ENCODE measurements at regions not wholly inside any gene's neighbourhood (a gene's known extent, or its start where the extent isn't known, plus 50 kb on each side); places are given as distances from the start of the nearest gene placed in this dataset.

GRCh38 chr16:89039756-89040155 is 53.9 kb upstream of the ACSF3 start:
- Mint-ChIP-seq H3K4me3 (no peak overlapping the region), H3K27me3 (ENCODE audit: low read depth) (peaks cover 2% of the 10 kb centered on the region), H3K4me1 (ENCODE audit: low read depth) (peaks cover 5% of the 10 kb centered on the region), H3K27ac (no peak overlapping the region), H3K36me3 (ENCODE audit: low read depth) (no peaks in the 10 kb centered on the region), H3K9me3 (no peaks in the 10 kb centered on the region)
- no peak for DNase-seq (ENCODE audit: low spot score)

DNA sequence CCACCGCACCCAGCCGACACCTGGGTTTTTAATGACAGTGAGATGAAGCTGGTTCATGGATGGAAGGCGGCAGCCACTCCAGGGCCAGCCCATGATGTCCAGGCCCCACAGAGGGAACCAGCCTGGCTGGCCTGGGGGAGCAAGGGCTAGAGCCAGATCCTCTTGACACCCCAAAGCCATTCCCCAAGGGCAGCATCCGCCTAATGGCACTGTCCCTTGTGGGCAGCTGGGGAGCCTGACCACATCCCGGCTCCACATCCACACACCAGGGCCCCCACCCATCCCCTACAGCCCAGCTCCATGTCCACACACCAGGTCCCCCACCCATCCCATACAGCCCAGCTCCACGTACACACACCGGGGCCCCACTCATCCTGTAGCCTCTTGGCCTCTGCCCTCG is 53.3 kb upstream of the ACSF3 start:
- H3K4me3 Mint-ChIP-seq = no peak overlapping the region
- no peaks in the 10 kb centered on the region for H3K9me3 Mint-ChIP-seq
- H3K27me3 Mint-ChIP-seq (ENCODE audit: low read depth) = peaks cover 2% of the 10 kb centered on the region
- H3K4me1 Mint-ChIP-seq (ENCODE audit: low read depth) = no peaks in the 10 kb centered on the region
- no peaks in the 10 kb centered on the region for H3K36me3 Mint-ChIP-seq (ENCODE audit: low read depth)
- no peak overlapping the region for H3K27ac Mint-ChIP-seq
- no peak for DNase-seq (ENCODE audit: low spot score)

GRCh38 chr16:89040861-89041570 is 52.6 kb upstream of the ACSF3 start:
- H3K27me3 Mint-ChIP-seq (ENCODE audit: low read depth) = peaks cover 2% of the 10 kb centered on the region
- no peak overlapping the region for H3K27ac Mint-ChIP-seq
- no peak for DNase-seq (ENCODE audit: low spot score)
- no peak overlapping the region for H3K4me3 Mint-ChIP-seq
- no peaks in the 10 kb centered on the region for H3K36me3 Mint-ChIP-seq (ENCODE audit: low read depth)
- no peaks in the 10 kb centered on the region for H3K9me3 Mint-ChIP-seq
- H3K4me1 Mint-ChIP-seq (ENCODE audit: low read depth) = no peaks in the 10 kb centered on the region

GRCh38 chr16:89041571-89042481 is 51.8 kb upstream of the ACSF3 start:
- Mint-ChIP-seq H3K27ac (no peak overlapping the region), H3K9me3 (no peaks in the 10 kb centered on the region), H3K36me3 (ENCODE audit: low read depth) (no peaks in the 10 kb centered on the region), H3K4me1 (ENCODE audit: low read depth) (no peaks in the 10 kb centered on the region), H3K27me3 (ENCODE audit: low read depth) (peaks cover 2% of the 10 kb centered on the region), H3K4me3 (no peak overlapping the region)
- DNase-seq (ENCODE audit: low spot score) = no peak

DNA sequence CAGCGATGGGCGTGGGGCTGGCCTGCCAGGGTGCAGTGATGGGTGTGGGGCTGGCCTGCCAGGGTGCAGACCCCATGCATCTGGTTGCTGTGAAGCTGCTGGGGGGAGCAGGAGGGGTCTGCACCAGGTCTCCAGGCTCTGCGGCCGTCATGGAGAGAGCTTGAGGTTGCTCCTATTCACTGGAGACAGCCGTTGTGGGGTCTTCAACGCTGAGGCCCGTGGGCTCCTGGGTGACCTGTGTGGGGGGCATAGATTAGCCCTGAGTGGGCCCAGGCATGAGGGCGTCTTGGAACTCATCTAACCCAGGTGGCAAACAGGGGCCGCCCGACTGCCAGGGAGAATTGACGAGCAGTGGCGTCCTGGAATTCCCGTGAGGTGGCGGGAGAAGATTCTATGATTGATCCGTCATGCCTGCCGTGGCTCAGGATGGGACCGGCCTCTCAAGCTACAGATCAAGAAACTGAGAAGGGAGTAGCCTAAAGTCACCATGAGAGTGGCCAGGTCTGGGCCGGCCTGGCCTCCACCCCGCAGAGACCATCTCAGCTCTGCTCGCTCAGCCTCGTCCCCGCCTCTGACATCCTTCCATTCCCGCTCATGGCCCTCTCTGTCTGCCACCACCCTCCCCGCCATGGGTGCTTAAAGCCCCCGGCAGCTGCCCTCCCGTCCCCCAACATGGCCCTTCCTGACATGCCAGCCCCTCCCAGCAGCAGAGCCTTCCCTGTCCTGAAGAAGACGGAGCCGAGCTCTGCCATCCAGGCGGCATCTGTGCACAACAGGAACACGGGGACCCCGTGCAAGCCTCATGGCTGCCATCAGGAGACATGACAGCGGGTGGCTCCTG is 50.7 kb upstream of the ACSF3 start:
- Mint-ChIP-seq H3K4me1 (ENCODE audit: low read depth) (no peaks in the 10 kb centered on the region), H3K36me3 (ENCODE audit: low read depth) (no peaks in the 10 kb centered on the region), H3K27ac (no peak overlapping the region), H3K9me3 (no peaks in the 10 kb centered on the region), H3K4me3 (no peak overlapping the region), H3K27me3 (ENCODE audit: low read depth) (peaks cover 3% of the 10 kb centered on the region)
- no peak for DNase-seq (ENCODE audit: low spot score)

GRCh38 chr16:89043636-89044417 is 49.8 kb upstream of the ACSF3 start:
- no peak for DNase-seq (ENCODE audit: low spot score)
- no peak overlapping the region for H3K27ac Mint-ChIP-seq
- H3K4me1 Mint-ChIP-seq (ENCODE audit: low read depth) = no peaks in the 10 kb centered on the region
- H3K36me3 Mint-ChIP-seq (ENCODE audit: low read depth) = no peaks in the 10 kb centered on the region
- no peaks in the 10 kb centered on the region for H3K9me3 Mint-ChIP-seq
- H3K4me3 Mint-ChIP-seq = no peak overlapping the region
- peaks cover 3% of the 10 kb centered on the region for H3K27me3 Mint-ChIP-seq (ENCODE audit: low read depth)
